SK-N-MC (cell line): ENCODE measurements at regions not wholly inside any gene's neighbourhood (a gene's known extent, or its start where the extent isn't known, plus 50 kb on each side); places are given as distances from the start of the nearest gene placed in this dataset.

Experiments used
- EZH2 ChIP-seq: fragments of 200-600 bp; sonication (generic); IDR thresholded peaks from one replicate; pipeline ENCODE4 v1.6.1; 2017; ENCODE audit warnings: antibody characterized with exemption
- POLR2AphosphoS5 ChIP-seq: IDR thresholded peaks from 2 replicates; pipeline ENCODE4 v1.6.1; 2012; ENCODE audit warnings: mild to moderate bottlenecking, low read depth, low read length, borderline replicate concordance

GRCh38 chr19:46931202-46931601 is 70.4 kb downstream of the ARHGAP35 start:
- TF ChIP-seq POLR2AphosphoS5, result no peak
- no peak for TF ChIP-seq EZH2
